Liver (tissue), 3 donors: ENCODE measurements at regions not wholly inside any gene's neighbourhood (a gene's known extent, or its start where the extent isn't known, plus 50 kb on each side); places are given as distances from the start of the nearest gene placed in this dataset.

Experiments used
- TAF1 ChIP-seq: conservative IDR thresholded peaks from 2 replicates; pipeline ENCODE4 v1.6.1; 2016; ENCODE audit warnings: antibody characterized with exemption, mild to moderate bottlenecking
- TF ChIP-seq, protein P1 (sequence below): fragments of 150-350 bp; IDR thresholded peaks from 2 replicates; pipeline ENCODE4 v1.5.1; 2017; ENCODE audit warnings: improper control_type of control experiment, low read depth, low read length; ENCODE audit not compliant: missing input control
- TF ChIP-seq, protein P2 (sequence below): IDR thresholded peaks from 2 replicates; pipeline ENCODE4 v1.6.1; 2016; ENCODE audit warnings: antibody characterized with exemption
- donor health status: healthy.
- donor health status: healthy.

DNA sequence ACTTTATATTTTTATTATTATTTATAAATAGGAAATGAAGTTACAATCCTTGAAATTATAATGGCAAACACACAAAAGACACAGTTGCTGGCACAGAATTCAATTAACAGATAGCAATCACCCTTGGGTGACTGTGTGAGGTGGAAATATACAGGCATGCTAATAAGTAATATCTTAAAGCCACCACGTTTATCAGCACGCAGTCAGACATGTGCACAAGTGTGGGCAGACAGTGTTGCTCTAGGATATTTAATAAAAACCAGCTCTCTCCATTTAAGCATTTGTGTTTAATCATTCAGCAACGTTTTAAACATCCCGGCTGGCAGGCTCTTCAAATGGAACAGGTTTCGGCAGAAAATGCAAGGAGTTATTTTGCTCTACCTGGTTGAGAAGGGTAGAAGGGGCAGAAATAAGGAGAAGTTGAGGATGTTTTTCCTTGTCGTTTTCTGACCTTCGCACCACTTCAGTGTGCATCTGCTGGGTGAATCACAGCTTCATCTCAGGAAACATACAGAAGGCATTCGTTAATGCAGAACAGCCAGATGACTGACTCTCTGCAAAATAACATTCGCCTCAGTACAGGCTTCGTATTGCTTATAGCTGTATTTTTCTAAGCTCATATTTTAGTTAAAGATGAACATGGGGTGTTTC lies 585.1 kb downstream of the QKI start:
- TF ChIP-seq TAF1: no peak
- TF ChIP-seq, protein P1, sequence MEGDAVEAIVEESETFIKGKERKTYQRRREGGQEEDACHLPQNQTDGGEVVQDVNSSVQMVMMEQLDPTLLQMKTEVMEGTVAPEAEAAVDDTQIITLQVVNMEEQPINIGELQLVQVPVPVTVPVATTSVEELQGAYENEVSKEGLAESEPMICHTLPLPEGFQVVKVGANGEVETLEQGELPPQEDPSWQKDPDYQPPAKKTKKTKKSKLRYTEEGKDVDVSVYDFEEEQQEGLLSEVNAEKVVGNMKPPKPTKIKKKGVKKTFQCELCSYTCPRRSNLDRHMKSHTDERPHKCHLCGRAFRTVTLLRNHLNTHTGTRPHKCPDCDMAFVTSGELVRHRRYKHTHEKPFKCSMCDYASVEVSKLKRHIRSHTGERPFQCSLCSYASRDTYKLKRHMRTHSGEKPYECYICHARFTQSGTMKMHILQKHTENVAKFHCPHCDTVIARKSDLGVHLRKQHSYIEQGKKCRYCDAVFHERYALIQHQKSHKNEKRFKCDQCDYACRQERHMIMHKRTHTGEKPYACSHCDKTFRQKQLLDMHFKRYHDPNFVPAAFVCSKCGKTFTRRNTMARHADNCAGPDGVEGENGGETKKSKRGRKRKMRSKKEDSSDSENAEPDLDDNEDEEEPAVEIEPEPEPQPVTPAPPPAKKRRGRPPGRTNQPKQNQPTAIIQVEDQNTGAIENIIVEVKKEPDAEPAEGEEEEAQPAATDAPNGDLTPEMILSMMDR: no peak
- TF ChIP-seq, protein P2, sequence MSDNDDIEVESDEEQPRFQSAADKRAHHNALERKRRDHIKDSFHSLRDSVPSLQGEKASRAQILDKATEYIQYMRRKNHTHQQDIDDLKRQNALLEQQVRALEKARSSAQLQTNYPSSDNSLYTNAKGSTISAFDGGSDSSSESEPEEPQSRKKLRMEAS: no peak
